HCT116 (cell line): ENCODE measurements at regions not wholly inside any gene's neighbourhood (a gene's known extent, or its start where the extent isn't known, plus 50 kb on each side); places are given as distances from the start of the nearest gene placed in this dataset.

Source experiments
- ATAC-seq: fragments of 200-7000 bp; cut with Tn5 transposase; 2 replicates; pipeline ENCODE4 v1.9.1; 2020; ENCODE audit warnings: mild to moderate bottlenecking, moderate library complexity
- BruUV-seq: library from RNA; stranded (reverse); fragments of 400-500 nt; replicated peaks from 2 replicates; lab custom pipeline; 2021; lab: Mats Ljungman, UMichigan
- CTCF ChIA-PET: fragments of 300-600 bp; sonication (Branson Sonifier 250); formaldehyde crosslinking; loops from one replicate; lab custom pipeline; 2021; ENCODE audit warnings: antibody characterized with exemption; lab: Charles Lee
- POLR2A ChIA-PET: fragments of 300-600, 350-600 bp; sonication (Branson Sonifier 250); formaldehyde crosslinking; loops from one replicate; lab custom pipeline; 2021; ENCODE audit warnings: antibody characterized with exemption; lab: Charles Lee
- RAD21 ChIA-PET, 2 experiments: fragments of 300-600 bp; sonication (Branson Sonifier 250); formaldehyde crosslinking; loops; one replicate each; lab custom pipeline; 2023; ENCODE audit warnings: low total read pairs in 2 of 2; ENCODE audit not compliant: uncharacterized antibody in 2 of 2, unreplicated experiment in 2 of 2, low non-redundant PET in 1 of 2; lab: Charles Lee
- DNase-seq: peaks from one replicate; pipeline ENCODE4 v3.0.0-alpha.2; 2010; ENCODE audit warnings: low read depth, low spot score
- H2AFZ ChIP-seq: fragments of 200-600 bp; shearing (Covaris generic), sonication (generic); 2 replicates; pipeline ENCODE4 v1.6.1; 2017; ENCODE audit warnings: low read depth, mixed run types, mixed read lengths, antibody characterized with exemption, low read length; ENCODE audit not compliant: poor library complexity, severe bottlenecking
- H3K27ac ChIP-seq: 2 replicates; pipeline ENCODE4 v1.5.1; 2012; ENCODE audit warnings: low read depth, low read length
- H3K27me3 ChIP-seq: fragments of 200-600 bp; sonication (generic); 2 replicates; pipeline ENCODE4 v1.6.1; 2016; ENCODE audit warnings: mixed run types, low read length, mixed read lengths; ENCODE audit not compliant: insufficient read depth
- H3K36me3 ChIP-seq, 2 experiments: fragments of 200-500 bp in 1 of 2; fragments of 200-600 bp in 1 of 2; sonication (Bioruptor generic) in 1 of 2; sonication (generic) in 1 of 2; 2 replicates each; pipeline versions ENCODE4 v1.5.1 to v1.6.1; 2014 to 2016; ENCODE audit warnings: low read length in 2 of 2, inconsistent platforms in 1 of 2, mixed read lengths in 1 of 2, mixed run types in 1 of 2; ENCODE audit not compliant: insufficient read depth in 2 of 2, control insufficient read depth in 1 of 2
- H3K4me1 ChIP-seq, 2 experiments: fragments of 200-600 bp in 1 of 2; sonication (generic) in 1 of 2; 2 replicates each; pipeline versions ENCODE4 v1.5.1 to v1.6.1; 2012 to 2017; ENCODE audit warnings: low read length in 2 of 2, inconsistent platforms in 1 of 2, mild to moderate bottlenecking in 1 of 2, mixed read lengths in 1 of 2, mixed run types in 1 of 2, moderate library complexity in 1 of 2; ENCODE audit not compliant: insufficient read depth in 2 of 2, control insufficient read depth in 1 of 2
- H3K4me2 ChIP-seq: fragments of 200-600 bp; sonication (generic); 2 replicates; pipeline ENCODE4 v1.6.1; 2017; ENCODE audit warnings: mixed run types, low read length, mixed read lengths
- H3K4me3 ChIP-seq, 2 experiments: fragments of 200-600 bp in 1 of 2; sonication (generic) in 1 of 2; replicated peaks in 1 of 2; 2 replicates each; pipeline ENCODE4 v1.5.1; 2011 to 2016; ENCODE audit warnings: low read length in 2 of 2, control low read depth in 1 of 2, low read depth in 1 of 2, mild to moderate bottlenecking in 1 of 2, mixed read lengths in 1 of 2, mixed run types in 1 of 2
- H3K79me2 ChIP-seq: fragments of 200-600 bp; sonication (generic); 2 replicates; pipeline ENCODE4 v1.6.1; 2017; ENCODE audit warnings: mild to moderate bottlenecking, mixed run types, low read length, moderate library complexity, mixed read lengths; ENCODE audit not compliant: insufficient read depth
- H3K9ac ChIP-seq: fragments of 200-600 bp; sonication (generic); 2 replicates; pipeline ENCODE4 v1.6.1; 2016; ENCODE audit warnings: low read length, mixed read lengths
- H3K9me2 ChIP-seq: fragments of 200-600 bp; sonication (generic), shearing (Covaris generic); 2 replicates; pipeline ENCODE4 v1.6.1; 2017; ENCODE audit warnings: mixed run types, mild to moderate bottlenecking, moderate library complexity; ENCODE audit not compliant: insufficient read depth
- H3K9me3 ChIP-seq, 2 experiments: fragments of 200-500 bp in 1 of 2; fragments of 200-600 bp in 1 of 2; sonication (Bioruptor generic) in 1 of 2; sonication (generic) in 1 of 2; 2 replicates each; pipeline ENCODE4 v1.6.1; 2014 to 2017; ENCODE audit warnings: low read length in 2 of 2, mixed read lengths in 2 of 2, inconsistent platforms in 1 of 2, low read depth in 1 of 2, mild to moderate bottlenecking in 1 of 2, mixed run types in 1 of 2, moderate library complexity in 1 of 2; ENCODE audit not compliant: control insufficient read depth in 1 of 2, insufficient read depth in 1 of 2
- H4K20me1 ChIP-seq: fragments of 200-600 bp; sonication (generic), shearing (Covaris generic); 2 replicates; pipeline ENCODE4 v1.6.1; 2017; ENCODE audit warnings: mixed run types, mild to moderate bottlenecking, moderate library complexity; ENCODE audit not compliant: insufficient read depth
- ATF3 ChIP-seq: IDR thresholded peaks from 2 replicates; pipeline ENCODE4 v1.6.1; 2012
- CBX3 ChIP-seq: IDR thresholded peaks from 2 replicates; pipeline ENCODE4 v1.6.1; 2012; ENCODE audit warnings: low read depth
- CEBPB ChIP-seq: IDR thresholded peaks from 2 replicates; pipeline ENCODE4 v1.6.1; 2012; ENCODE audit warnings: low read depth
- EGR1 ChIP-seq: IDR thresholded peaks from 2 replicates; pipeline ENCODE4 v1.6.1; 2012; ENCODE audit warnings: low read depth
- EZH2phosphoT487 ChIP-seq: fragments of 200-600 bp; IDR thresholded peaks from 2 replicates; pipeline ENCODE4 v1.6.1; 2018; ENCODE audit warnings: antibody characterized with exemption, borderline replicate concordance
- FOSL1 ChIP-seq: IDR thresholded peaks from 2 replicates; pipeline ENCODE4 v1.6.1; 2012; ENCODE audit warnings: low read depth
- RAD21 ChIP-seq: IDR thresholded peaks from 2 replicates; pipeline ENCODE4 v1.6.1; 2012; ENCODE audit warnings: low read depth, mild to moderate bottlenecking
- YY1 ChIP-seq: IDR thresholded peaks from 2 replicates; pipeline ENCODE4 v1.6.1; 2011; ENCODE audit warnings: low read length, low read depth, moderate library complexity, mild to moderate bottlenecking; ENCODE audit not compliant: insufficient replicate concordance; ENCODE audit errors: extremely low read depth
- intact Hi-C: fragments of 100-400 bp; cut with micrococcal nuclease; formaldehyde crosslinking; loops from 2 replicates; pipeline ENCODE4 v1.10.0; 2022

- TF ChIP-seq CBX3: no peak
- TF ChIP-seq YY1: no peak
- TF ChIP-seq RAD21: no peak
- TF ChIP-seq ATF3: no peak
- TF ChIP-seq EGR1: no peak
- no peak for TF ChIP-seq EZH2phosphoT487
These were observed 57.5 kb downstream of the CSF2 start for GRCh38 chr5:132130918-132131715.

GRCh38 chr5:132132138-132132537 is 58.5 kb downstream of the CSF2 start:
- no peak overlapping the region for H2AFZ ChIP-seq
- H3K4me2 ChIP-seq: no peak overlapping the region
- BruUV-seq: no TSS peak
- intact Hi-C loops: no loop called here
- TF ChIP-seq ATF3 (no peak), FOSL1 (no peak), CEBPB (no peak)
- ChIA-PET CTCF (no interaction called here), RAD21 (no interaction called here), POLR2A (interaction anchor here (0.6 kb wide), 1 partner anchor 267 kb away, joined by 3 read pairs; no protein-coding TSS in a partner anchor)
- no peaks in the 10 kb centered on the region for H4K20me1 ChIP-seq
- ATAC-seq: no peak
- H3K36me3 ChIP-seq: no peaks in the 10 kb centered on the region
- no peak for DNase-seq
- no peak overlapping the region for H3K4me3 ChIP-seq
- no peaks in the 10 kb centered on the region for H3K4me1 ChIP-seq
- no peak overlapping the region for H3K27ac ChIP-seq
- no peaks in the 10 kb centered on the region for H3K9me2 ChIP-seq
- H3K79me2 ChIP-seq: no peaks in the 10 kb centered on the region
- peaks cover 0 to 8% of the 10 kb centered on the region in 2 experiments; a peak in 2 of 4 replicates for H3K9me3 ChIP-seq
- no peak overlapping the region for H3K9ac ChIP-seq
- no peaks in the 10 kb centered on the region for H3K27me3 ChIP-seq

More at GRCh38 chr5:132130918-132131715, 57.5 kb downstream of the CSF2 start:
- DNase-seq (no peak), ATAC-seq (no peak)
- Histone ChIP-seq H3K36me3 (no peaks in the 10 kb centered on the region), H3K4me2 (no peak overlapping the region), H3K4me3 (no peak overlapping the region), H3K79me2 (no peaks in the 10 kb centered on the region), H3K27me3 (no peaks in the 10 kb centered on the region), H3K9ac (no peak overlapping the region), H3K4me1 (no peaks in the 10 kb centered on the region), H3K9me2 (no peaks in the 10 kb centered on the region), H3K9me3 (peaks cover 0 to 8% of the 10 kb centered on the region in 2 experiments; a peak in 2 of 4 replicates), H3K27ac (no peak overlapping the region), H2AFZ (no peak overlapping the region), H4K20me1 (no peaks in the 10 kb centered on the region)
- POLR2A ChIA-PET: no interaction called here
- CTCF ChIA-PET: no interaction called here
- RAD21 ChIA-PET: no interaction called here
- no TSS peak for BruUV-seq
- intact Hi-C loops: no loop called here
